HCT116 (cell line): ENCODE measurements at regions not wholly inside any gene's neighbourhood (a gene's known extent, or its start where the extent isn't known, plus 50 kb on each side); places are given as distances from the start of the nearest gene placed in this dataset.

Source experiments
- EZH2 ChIP-seq: fragments of 200-600 bp; sonication (generic); IDR thresholded peaks from 2 replicates; pipeline ENCODE4 v1.6.1; 2017; ENCODE audit warnings: antibody characterized with exemption, mixed run types
- JUND ChIP-seq: IDR thresholded peaks from 2 replicates; pipeline ENCODE4 v1.6.1; 2012
- POLR2AphosphoS5 ChIP-seq: IDR thresholded peaks from 2 replicates; pipeline ENCODE4 v1.6.1; 2011; ENCODE audit warnings: mild to moderate bottlenecking, low read depth, low read length, moderate library complexity
- TF ChIP-seq, protein P1 (sequence below), 3 experiments: fragments of 200-600 bp in 1 of 3; sonication (generic) in 1 of 3; IDR thresholded peaks in 2 of 3; conservative IDR thresholded peaks in 1 of 3; 2 replicates each; pipeline ENCODE4 v1.5.1; 2012 to 2017; ENCODE audit warnings: low read depth in 2 of 3, low read length in 2 of 3, antibody characterized with exemption in 1 of 3, borderline replicate concordance in 1 of 3, control low read depth in 1 of 3, mild to moderate bottlenecking in 1 of 3, mixed read lengths in 1 of 3, mixed run types in 1 of 3, moderate library complexity in 1 of 3; ENCODE audit not compliant: insufficient read depth in 1 of 3
- TF ChIP-seq, protein P2 (sequence below): IDR thresholded peaks from 2 replicates; pipeline ENCODE4 v1.6.1; 2011; ENCODE audit warnings: mild to moderate bottlenecking, low read length, moderate library complexity; ENCODE audit not compliant: insufficient replicate concordance; ENCODE audit errors: extremely low read depth

DNA sequence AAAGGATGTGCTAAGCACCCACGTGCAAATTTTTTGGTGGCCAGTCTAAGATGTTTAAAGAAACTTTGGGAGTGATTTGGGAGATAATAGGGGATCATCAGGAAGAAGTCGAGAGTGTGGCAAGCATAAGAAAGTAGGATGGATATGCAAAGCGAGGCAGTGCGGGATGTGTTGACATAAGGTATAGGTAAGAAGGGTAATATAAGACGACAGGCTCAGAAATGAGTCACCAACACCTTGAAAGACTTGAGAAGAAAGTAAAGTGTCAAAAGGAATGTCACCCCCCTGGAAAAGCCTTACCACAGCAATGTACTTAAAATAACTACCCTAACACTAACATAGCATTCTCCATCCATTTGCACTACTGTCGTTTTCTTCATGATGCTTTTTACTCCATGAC, 69.8 kb upstream of the BMP2K start:
- TF ChIP-seq EZH2 (no peak), POLR2AphosphoS5 (no peak), JUND (no peak)
- TF ChIP-seq, protein P1, sequence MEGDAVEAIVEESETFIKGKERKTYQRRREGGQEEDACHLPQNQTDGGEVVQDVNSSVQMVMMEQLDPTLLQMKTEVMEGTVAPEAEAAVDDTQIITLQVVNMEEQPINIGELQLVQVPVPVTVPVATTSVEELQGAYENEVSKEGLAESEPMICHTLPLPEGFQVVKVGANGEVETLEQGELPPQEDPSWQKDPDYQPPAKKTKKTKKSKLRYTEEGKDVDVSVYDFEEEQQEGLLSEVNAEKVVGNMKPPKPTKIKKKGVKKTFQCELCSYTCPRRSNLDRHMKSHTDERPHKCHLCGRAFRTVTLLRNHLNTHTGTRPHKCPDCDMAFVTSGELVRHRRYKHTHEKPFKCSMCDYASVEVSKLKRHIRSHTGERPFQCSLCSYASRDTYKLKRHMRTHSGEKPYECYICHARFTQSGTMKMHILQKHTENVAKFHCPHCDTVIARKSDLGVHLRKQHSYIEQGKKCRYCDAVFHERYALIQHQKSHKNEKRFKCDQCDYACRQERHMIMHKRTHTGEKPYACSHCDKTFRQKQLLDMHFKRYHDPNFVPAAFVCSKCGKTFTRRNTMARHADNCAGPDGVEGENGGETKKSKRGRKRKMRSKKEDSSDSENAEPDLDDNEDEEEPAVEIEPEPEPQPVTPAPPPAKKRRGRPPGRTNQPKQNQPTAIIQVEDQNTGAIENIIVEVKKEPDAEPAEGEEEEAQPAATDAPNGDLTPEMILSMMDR (IDR thresholded peaks at IDR 0.05 in 2 of 3, conservative IDR thresholded peaks at IDR 0.05 in 1 of 3; ENCODE audit: borderline replicate concordance in 1 of 3, insufficient read depth in 1 of 3, low read depth in 2 of 3, low read length in 2 of 3) = no peak
- TF ChIP-seq, protein P2, sequence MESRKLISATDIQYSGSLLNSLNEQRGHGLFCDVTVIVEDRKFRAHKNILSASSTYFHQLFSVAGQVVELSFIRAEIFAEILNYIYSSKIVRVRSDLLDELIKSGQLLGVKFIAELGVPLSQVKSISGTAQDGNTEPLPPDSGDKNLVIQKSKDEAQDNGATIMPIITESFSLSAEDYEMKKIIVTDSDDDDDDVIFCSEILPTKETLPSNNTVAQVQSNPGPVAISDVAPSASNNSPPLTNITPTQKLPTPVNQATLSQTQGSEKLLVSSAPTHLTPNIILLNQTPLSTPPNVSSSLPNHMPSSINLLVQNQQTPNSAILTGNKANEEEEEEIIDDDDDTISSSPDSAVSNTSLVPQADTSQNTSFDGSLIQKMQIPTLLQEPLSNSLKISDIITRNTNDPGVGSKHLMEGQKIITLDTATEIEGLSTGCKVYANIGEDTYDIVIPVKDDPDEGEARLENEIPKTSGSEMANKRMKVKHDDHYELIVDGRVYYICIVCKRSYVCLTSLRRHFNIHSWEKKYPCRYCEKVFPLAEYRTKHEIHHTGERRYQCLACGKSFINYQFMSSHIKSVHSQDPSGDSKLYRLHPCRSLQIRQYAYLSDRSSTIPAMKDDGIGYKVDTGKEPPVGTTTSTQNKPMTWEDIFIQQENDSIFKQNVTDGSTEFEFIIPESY = no peak
